ENCODE measurements at regions not wholly inside any gene's neighbourhood (a gene's known extent, or its start where the extent isn't known, plus 50 kb on each side); places are given as distances from the start of the nearest gene placed in this dataset.

DNA sequence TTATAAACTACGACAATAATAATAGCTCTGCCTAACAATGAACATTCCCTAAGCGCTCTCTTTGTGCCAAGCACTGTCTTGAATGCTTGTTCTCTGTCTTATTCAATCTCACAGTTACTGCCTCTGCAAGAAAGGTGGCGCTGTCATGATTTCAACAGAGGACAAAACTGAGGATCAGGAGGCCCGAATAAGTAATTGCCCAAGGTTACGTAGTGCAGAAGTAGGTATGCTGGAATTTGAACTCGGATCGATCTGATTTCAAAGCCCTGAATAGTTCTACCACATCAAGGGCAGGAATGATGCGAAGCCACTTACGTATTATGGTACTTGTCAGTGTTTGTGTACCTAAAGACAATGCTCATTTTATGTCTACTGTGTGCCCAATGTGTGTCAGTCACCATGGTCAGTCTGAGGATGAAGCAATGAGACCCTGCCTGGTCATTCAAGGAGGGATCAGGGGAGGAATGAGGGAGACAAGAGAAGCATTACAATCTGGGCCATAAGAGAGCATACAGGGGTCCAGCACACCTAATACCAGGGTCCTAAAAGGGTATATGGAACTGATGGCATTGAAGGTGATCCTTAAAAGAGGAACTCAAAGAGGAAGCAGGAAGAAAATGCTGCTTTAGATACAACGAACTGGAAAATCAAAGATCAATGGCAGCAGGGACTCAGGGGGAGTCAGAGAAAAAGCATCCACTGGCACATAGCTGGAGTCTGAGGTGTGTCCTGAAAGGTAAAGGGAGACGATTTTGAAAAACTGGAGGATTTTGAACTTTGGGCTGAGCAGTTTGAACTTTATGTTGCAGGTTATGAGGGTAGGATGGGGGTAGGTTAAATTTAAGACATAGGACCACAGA is 389.2 kb downstream of the PLPP3 start:
- in situ Hi-C loops (cut with MboI; ENCODE audit: low pct_unique_long_range_greater_than_20kb, low sequenced_read_pairs, unreplicated experiment): no loop called here
- TF ChIP-seq, protein P1, sequence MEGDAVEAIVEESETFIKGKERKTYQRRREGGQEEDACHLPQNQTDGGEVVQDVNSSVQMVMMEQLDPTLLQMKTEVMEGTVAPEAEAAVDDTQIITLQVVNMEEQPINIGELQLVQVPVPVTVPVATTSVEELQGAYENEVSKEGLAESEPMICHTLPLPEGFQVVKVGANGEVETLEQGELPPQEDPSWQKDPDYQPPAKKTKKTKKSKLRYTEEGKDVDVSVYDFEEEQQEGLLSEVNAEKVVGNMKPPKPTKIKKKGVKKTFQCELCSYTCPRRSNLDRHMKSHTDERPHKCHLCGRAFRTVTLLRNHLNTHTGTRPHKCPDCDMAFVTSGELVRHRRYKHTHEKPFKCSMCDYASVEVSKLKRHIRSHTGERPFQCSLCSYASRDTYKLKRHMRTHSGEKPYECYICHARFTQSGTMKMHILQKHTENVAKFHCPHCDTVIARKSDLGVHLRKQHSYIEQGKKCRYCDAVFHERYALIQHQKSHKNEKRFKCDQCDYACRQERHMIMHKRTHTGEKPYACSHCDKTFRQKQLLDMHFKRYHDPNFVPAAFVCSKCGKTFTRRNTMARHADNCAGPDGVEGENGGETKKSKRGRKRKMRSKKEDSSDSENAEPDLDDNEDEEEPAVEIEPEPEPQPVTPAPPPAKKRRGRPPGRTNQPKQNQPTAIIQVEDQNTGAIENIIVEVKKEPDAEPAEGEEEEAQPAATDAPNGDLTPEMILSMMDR (IDR thresholded peaks at IDR 0.05; ENCODE audit: extremely low read depth, insufficient read depth, missing control alignments): no peak
- DNase-seq (ENCODE audit: low spot score): no peak

DNA sequence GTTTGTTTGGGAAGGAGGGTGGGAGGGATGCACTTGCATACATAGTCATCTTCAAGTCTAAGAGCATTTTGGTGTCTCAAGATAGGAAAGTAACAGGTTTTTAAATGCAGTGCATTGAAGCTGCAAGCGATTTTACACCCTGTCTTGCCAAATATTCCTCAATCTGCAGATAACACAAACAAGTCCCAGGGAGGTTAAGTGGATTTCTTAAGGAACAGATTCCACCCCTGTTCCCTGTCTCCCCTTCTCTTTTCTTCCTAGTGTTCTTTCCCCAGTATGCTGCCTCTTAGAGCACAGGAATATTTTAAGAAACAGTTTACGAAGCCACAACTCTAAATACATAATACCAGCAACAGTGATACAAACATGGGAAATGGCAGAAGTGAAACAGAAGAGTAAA is 389.9 kb downstream of the PLPP3 start:
- DNase-seq (ENCODE audit: low spot score): no peak
- in situ Hi-C loops (cut with MboI; ENCODE audit: low pct_unique_long_range_greater_than_20kb, low sequenced_read_pairs, unreplicated experiment): no loop called here
- TF ChIP-seq, protein P1 (IDR thresholded peaks at IDR 0.05; ENCODE audit: extremely low read depth, insufficient read depth, missing control alignments): no peak

DNA sequence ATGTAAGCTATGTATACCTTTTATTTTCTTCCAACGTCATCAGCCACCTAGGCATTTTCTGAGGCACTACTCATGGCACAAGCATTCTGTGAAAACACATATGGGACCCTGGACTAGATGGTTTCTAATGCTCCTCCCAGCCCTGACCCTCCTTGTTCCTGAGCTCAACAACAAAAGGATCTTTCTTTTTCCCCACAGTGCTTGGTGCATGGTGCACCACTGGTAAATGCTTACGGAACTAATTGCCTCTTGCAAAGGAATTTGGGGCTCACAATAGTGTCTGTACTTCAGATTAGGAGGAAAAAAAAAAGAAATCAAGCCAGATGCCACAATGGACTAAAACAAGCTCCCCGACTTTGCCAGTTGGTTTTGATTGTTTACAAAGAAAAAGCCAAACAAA is 390.5 kb downstream of the PLPP3 start:
- no peak for DNase-seq (ENCODE audit: low spot score)
- in situ Hi-C loops (cut with MboI; ENCODE audit: low pct_unique_long_range_greater_than_20kb, low sequenced_read_pairs, unreplicated experiment): no loop called here
- TF ChIP-seq, protein P1 (IDR thresholded peaks at IDR 0.05; ENCODE audit: extremely low read depth, insufficient read depth, missing control alignments): no peak

DNA sequence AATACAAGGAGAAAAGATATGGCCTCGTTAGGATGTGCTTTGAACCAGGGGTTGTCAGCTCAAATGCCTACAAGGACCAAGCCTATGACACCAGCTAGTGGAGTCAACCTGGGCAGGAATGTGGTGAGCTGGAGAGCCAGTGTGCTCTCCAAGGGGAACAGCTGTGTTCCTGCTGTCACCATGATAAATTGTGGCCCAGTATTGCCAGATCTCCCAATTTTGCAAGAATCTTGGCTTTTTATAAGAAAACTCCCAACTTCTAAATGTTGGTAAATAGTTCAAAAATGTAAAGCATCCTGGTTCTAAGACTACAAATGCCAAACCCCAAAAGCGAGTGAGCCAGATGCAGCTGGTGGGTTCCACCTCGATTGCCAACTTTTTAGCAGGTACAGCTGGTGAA is 391.1 kb downstream of the PLPP3 start:
- in situ Hi-C loops (cut with MboI; ENCODE audit: low pct_unique_long_range_greater_than_20kb, low sequenced_read_pairs, unreplicated experiment): no loop called here
- TF ChIP-seq, protein P1 (IDR thresholded peaks at IDR 0.05; ENCODE audit: extremely low read depth, insufficient read depth, missing control alignments): no peak
- DNase-seq (ENCODE audit: low spot score): no peak

DNA sequence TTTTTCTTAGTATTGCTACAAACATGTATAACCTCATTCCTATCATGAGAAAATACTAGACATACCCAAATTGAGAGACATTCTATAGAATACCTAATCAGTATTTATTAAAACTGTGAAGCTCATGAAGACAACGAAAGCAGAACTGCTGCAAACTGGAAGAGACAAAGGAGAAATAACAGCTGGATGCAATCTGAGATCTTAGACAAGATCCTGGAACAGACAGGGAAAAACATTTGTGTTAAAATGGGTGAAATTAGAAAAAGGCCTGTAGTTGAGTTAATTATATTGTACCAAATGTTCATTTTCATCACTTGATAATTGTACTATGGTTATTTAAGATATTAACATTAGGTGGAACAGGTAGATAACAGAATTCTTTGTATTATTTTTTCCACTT is 392.0 kb downstream of the PLPP3 start:
- TF ChIP-seq, protein P1 (IDR thresholded peaks at IDR 0.05; ENCODE audit: extremely low read depth, insufficient read depth, missing control alignments): no peak
- in situ Hi-C loops (cut with MboI; ENCODE audit: low pct_unique_long_range_greater_than_20kb, low sequenced_read_pairs, unreplicated experiment): no loop called here
- no peak for DNase-seq (ENCODE audit: low spot score)

DNA sequence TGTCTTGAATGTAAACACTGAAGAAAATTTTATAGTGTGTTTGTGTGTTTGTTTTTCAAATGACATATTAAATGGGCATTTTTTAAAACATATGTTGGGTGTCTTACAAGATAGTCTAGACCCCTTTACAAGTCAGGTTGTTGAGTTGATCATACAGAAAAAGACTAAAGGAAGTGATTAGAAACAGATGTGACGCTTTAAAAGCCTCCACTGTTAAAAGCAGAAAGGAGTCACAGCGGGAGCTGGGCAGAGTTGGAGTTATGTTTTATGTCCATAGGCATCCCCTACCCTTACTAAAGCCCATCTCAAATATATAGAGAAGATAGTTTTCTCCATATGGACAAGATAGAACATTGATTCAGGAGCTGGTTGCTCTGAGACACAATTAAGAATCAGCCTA is 393.9 kb downstream of the PLPP3 start:
- TF ChIP-seq, protein P1 (IDR thresholded peaks at IDR 0.05; ENCODE audit: extremely low read depth, insufficient read depth, missing control alignments): no peak
- in situ Hi-C loops (cut with MboI; ENCODE audit: low pct_unique_long_range_greater_than_20kb, low sequenced_read_pairs, unreplicated experiment): no loop called here
- DNase-seq (ENCODE audit: low spot score): no peak
